Urinary bladder (tissue), 3 donors: ENCODE measurements at regions not wholly inside any gene's neighbourhood (a gene's known extent, or its start where the extent isn't known, plus 50 kb on each side); places are given as distances from the start of the nearest gene placed in this dataset.
A peak's percentile ranks its signal among the peaks of the same experiment; 100 is the strongest.

Experiments used
- DNase-seq: peaks from one replicate; pipeline ENCODE4 v3.0.0-alpha.2; 2015; ENCODE audit errors: extremely low spot score
- H3K27ac ChIP-seq: one replicate; pipeline ENCODE4 v1.5.1; 2013; ENCODE audit warnings: low read depth, mild to moderate bottlenecking, moderate library complexity
- H3K36me3 ChIP-seq: one replicate; pipeline ENCODE4 v1.6.1; 2013; ENCODE audit warnings: mild to moderate bottlenecking, moderate library complexity; ENCODE audit not compliant: insufficient read depth
- H3K4me1 ChIP-seq: one replicate; pipeline ENCODE4 v1.6.1; 2013; ENCODE audit warnings: mild to moderate bottlenecking, moderate library complexity; ENCODE audit not compliant: insufficient read depth
- H3K4me3 ChIP-seq: one replicate; pipeline ENCODE4 v1.5.1; 2013; ENCODE audit warnings: low read depth, low read length
- WGBS: extraction: QIAGEN DNeasy Blood & Tissue Kit; methylation state at CpG from one replicate; pipeline ENCODE4 v1.1.7; 2013; 5-methylcytosine and 5-hydroxymethylcytosine counted together
- donor health status: healthy with polysubstance abuse.
- donor health status: healthy.

DNA sequence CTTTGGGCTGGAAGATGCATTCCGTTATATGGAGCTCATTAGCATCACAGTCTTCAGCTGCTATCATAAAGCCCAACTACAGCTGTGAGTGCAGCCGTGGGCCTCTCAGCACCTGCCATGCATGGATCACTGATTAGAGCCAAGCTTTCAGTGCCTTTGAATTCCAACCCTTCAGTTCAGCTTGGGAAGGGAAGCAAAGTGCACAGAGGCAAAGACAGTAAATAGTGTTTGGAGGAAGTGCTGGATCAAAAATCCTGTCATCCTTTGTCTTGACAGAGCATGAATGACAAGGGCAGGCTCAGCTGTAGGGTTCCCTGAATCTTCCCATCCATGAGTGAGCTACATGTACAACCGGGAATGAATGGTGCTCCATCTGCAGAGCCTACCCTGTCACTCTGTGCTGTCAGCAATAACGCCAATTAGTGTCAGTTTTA is 153.7 kb downstream of the DNAJB9 start:
- no peak for DNase-seq
- Histone ChIP-seq H3K36me3 (no peaks in the 10 kb centered on the region), H3K4me1 (no peaks in the 10 kb centered on the region), H3K27ac (no peak overlapping the region), H3K4me3 (no peak overlapping the region)
- 62% methylated on average over 4 of the region's 4 CpGs for WGBS

DNA sequence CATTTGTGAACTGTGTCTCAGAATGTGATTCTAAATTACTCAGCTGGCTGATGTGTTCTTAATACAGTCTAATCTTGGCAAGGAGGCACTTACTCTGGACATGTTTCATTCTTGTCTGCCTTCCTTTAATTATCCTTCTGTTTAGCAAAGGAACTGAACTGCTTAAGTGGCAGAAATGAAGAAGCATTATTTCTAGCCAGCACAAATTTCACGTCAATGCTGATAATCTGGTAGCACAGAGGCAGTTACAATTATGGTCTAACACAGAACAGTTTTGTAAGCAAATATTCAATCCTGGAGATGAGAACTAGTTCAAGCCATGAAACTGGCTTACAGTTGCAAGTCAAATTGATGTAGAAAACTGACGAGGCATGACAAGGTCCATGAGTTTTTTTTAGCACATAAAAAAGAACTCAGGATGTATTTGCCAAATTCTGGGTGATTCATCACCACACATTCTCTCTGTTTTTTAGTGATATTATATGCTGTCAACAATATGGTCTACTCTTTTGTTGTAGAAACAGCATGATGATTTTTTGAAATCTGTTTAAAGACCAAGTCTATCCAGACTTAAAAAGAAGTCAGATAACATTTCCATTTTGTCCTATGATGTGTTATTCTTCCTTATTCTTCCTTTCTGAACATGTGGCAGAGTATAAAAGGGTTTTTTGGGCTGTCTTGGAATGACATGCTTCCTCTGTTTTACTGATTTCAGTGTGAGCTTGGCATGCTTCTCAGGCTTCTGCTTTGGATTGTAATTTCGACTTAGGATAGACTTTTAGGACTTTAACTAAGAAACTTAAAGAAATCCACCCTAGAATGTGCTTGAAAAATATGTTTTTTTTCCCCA is 154.8 kb downstream of the DNAJB9 start:
- WGBS = 34% methylated on average over 3 of the region's 3 CpGs
- Histone ChIP-seq H3K4me1 (no peaks in the 10 kb centered on the region), H3K27ac (no peak overlapping the region), H3K4me3 (no peak overlapping the region), H3K36me3 (no peaks in the 10 kb centered on the region)
- no peak for DNase-seq

GRCh38 chr7:108735814-108736213 is 166.1 kb downstream of the DNAJB9 start:
- H3K36me3 ChIP-seq = no peaks in the 10 kb centered on the region
- H3K27ac ChIP-seq = no peak overlapping the region
- DNase-seq = no peak
- no peak overlapping the region for H3K4me3 ChIP-seq
- H3K4me1 ChIP-seq = no peaks in the 10 kb centered on the region

DNA sequence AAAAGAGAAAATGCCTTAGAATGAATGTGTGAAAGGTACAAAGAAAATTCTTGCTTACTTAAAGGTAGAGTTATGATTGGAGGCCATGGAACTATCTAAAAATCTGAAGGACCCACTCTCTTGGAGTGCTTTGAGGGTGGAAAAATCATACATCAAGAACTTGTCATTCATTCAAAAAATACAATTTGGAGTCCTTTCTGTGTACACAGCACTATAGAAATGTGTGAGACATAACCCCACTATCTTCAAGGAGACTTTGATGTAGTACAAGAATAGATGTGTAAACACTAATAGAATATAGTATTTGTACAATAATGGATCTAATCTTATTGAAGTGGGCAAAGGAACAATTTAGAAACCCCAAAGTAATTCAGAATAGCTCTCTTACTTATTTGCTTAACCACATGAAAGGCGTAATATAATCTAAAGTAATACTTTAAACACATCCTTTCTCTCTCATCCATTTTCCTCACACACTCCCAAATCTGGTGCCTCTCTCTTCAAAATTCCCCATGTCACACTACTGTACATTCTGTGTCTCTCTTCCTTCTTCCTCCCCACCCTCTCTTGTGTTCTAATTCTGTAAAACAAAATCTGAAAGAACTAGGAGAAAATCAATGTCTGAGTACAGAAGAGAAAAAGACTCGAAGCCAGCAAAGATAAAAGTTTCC is 166.7 kb downstream of the DNAJB9 start:
- 77% methylated on average over 2 of the region's 2 CpGs for WGBS
- DNase-seq = no peak
- no peak overlapping the region for H3K27ac ChIP-seq

GRCh38 chr7:108770981-108771745 is 201.5 kb downstream of the DNAJB9 start:
- Histone ChIP-seq H3K4me1 (no peaks in the 10 kb centered on the region), H3K27ac (no peak overlapping the region), H3K4me3 (no peak overlapping the region), H3K36me3 (no peaks in the 10 kb centered on the region)
- no peak for DNase-seq
- 82% methylated on average over 3 of the region's 3 CpGs for WGBS

More for the DNA sequence above, 166.7 kb downstream of the DNAJB9 start:
- H3K4me3 ChIP-seq = no peak overlapping the region
- H3K4me1 ChIP-seq = no peaks in the 10 kb centered on the region
- H3K36me3 ChIP-seq = no peaks in the 10 kb centered on the region

- no peak overlapping the region for H3K27ac ChIP-seq
- H3K4me1 ChIP-seq = no peaks in the 10 kb centered on the region
- no peak overlapping the region for H3K4me3 ChIP-seq
- 67% methylated on average over 2 of the region's 2 CpGs for WGBS
- no peak for DNase-seq
- no peaks in the 10 kb centered on the region for H3K36me3 ChIP-seq
These were observed 202.2 kb downstream of the DNAJB9 start for GRCh38 chr7:108771853-108772252.

DNA sequence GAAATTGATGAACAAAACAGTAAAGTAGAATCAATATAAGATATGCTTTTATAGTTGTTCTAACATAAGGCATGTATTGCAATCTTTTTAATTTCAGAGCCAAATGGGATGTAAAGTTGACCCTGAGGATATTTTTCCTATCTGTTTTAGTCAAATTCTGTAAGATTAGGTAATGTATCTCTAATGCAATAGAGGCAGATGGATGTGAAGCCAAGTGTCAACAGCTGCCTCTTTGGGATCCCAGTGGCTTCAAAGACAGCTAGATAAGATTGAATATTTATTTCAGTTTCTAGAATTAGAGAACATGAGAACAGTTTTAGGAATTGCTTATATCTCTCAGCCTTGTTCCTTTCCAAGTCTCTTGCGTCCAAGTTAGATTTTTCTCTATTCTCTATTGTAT is 208.3 kb downstream of the DNAJB9 start:
- no peak for DNase-seq
- Histone ChIP-seq H3K4me3 (no peak overlapping the region), H3K4me1 (no peaks in the 10 kb centered on the region), H3K36me3 (no peaks in the 10 kb centered on the region), H3K27ac (no peak overlapping the region)
- 61% methylated on average over 1 of the region's 1 CpG for WGBS

DNA sequence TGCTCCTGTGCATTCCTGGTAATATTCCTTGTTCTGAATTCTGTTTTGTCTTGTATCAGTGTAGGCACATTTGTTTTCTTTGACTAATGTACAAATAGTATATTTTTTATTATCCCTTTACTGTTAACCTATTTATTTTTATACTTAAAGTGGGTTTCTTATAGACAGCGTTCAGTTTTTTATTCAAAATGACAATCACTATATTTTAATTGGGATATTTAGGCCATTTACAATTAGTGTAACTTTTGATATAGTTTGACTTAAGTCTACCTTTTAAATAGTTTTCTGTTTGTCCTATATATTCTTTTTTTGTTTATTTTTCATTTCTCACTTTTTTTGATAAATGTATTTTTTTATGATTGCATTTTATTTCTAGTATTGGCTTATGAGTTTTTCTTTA is 219.8 kb downstream of the DNAJB9 start:
- H3K36me3 ChIP-seq = no peaks in the 10 kb centered on the region
- no peak overlapping the region for H3K4me3 ChIP-seq
- no peaks in the 10 kb centered on the region for H3K4me1 ChIP-seq
- no peak for DNase-seq
- 100% methylated on average over 1 of the region's 1 CpG for WGBS
- no peak overlapping the region for H3K27ac ChIP-seq

GRCh38 chr7:108794466-108794865 is 224.8 kb downstream of the DNAJB9 start:
- no peak overlapping the region for H3K27ac ChIP-seq
- H3K4me3 ChIP-seq = no peak overlapping the region
- no peaks in the 10 kb centered on the region for H3K36me3 ChIP-seq
- WGBS = 87% methylated on average over 1 of the region's 1 CpG
- no peak for DNase-seq
- no peaks in the 10 kb centered on the region for H3K4me1 ChIP-seq

DNA sequence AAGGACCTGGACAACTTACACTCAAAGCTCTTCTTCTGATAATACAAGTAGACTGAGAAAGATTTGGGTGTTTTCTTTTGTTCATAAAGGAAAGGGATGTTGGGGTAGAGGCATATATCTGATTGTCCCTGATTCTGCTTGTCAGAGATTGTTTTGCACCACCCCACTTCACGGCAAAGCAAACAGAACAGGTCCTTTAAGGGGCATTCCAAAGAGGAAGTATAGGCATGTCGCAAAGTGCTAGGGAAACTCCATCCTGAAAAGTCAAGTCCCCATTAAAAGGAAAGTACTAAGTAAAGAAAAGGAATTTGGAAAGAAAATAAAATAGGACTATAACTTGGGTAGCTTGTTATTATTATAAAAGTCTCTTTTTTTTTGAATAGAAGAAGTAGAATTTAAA is 233.0 kb downstream of the DNAJB9 start:
- 80% methylated on average over 2 of the region's 2 CpGs for WGBS
- Histone ChIP-seq H3K4me1 (no peaks in the 10 kb centered on the region), H3K27ac (no peak overlapping the region), H3K4me3 (no peak overlapping the region), H3K36me3 (no peaks in the 10 kb centered on the region)
- no peak for DNase-seq

DNA sequence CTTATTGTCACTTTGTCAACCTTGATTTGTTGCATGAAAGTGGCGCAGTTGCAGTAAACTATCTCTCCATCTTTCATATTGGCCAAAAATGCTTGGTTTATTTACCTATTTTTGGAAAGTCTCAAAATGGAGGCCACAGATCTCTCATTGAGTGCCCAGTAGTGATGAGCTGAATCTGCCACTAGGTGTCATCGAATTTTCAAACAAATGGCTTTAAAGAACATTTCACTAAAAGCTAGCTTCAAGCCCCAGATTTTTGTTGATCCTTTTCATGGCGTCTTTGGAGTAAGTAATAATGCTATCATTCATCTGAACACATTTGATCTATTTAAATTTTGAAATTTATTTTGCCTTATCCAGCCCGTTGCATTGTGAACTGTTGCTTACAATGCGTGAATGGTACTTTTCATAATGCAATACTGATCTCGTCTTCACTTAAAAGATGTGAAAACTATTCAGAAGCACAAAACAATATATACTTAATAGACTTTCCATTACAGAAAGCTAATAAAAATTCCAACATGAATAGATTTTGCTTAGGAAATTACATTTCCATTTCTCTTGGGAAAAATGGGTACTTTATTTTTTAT is 236.2 kb downstream of the DNAJB9 start:
- Histone ChIP-seq H3K27ac (no peak overlapping the region), H3K36me3 (no peaks in the 10 kb centered on the region), H3K4me1 (no peaks in the 10 kb centered on the region), H3K4me3 (no peak overlapping the region)
- DNase-seq = peak; percentile 7
- 66% methylated on average over 6 of the region's 6 CpGs for WGBS

- 74% methylated on average over 1 of the region's 1 CpG for WGBS
- H3K36me3 ChIP-seq = no peaks in the 10 kb centered on the region
- H3K4me1 ChIP-seq = no peaks in the 10 kb centered on the region
- no peak overlapping the region for H3K27ac ChIP-seq
- DNase-seq = no peak
- no peak overlapping the region for H3K4me3 ChIP-seq
These were observed 239.0 kb downstream of the DNAJB9 start for GRCh38 chr7:108808549-108809266.

DNA sequence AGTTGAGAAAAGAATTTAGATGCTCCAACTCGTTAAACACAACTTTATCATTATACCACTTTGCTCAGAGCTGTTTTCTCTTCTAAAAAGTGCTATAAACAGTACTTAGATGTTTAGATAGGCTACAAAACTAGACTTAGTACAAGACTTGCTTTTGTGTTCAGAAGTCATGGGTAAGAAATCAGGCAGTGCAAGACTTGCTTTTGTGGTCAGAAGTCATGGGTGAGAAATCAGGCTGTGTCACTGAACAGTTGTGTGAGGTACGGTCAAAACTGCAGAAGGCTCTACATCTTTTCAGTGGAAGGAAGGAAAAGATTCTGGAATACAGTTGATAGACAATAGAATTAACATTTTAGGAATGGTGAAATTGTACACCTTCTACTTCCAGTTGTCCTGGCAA is 239.7 kb downstream of the DNAJB9 start:
- no peaks in the 10 kb centered on the region for H3K4me1 ChIP-seq
- H3K4me3 ChIP-seq = no peak overlapping the region
- no peak for DNase-seq
- no peaks in the 10 kb centered on the region for H3K36me3 ChIP-seq
- 75% methylated on average over 2 of the region's 2 CpGs for WGBS
- H3K27ac ChIP-seq = no peak overlapping the region
